Stimulated activated CD8-positive, alpha-beta memory T cell treated with anti-CD3 and anti-CD28 coated beads, Interleukin-15, amount 100 ng/mL, for 48 hours (primary cell): ENCODE measurements at regions not wholly inside any gene's neighbourhood (a gene's known extent, or its start where the extent isn't known, plus 50 kb on each side); places are given as distances from the start of the nearest gene placed in this dataset.

Experiments
- DNase-seq, 2 donors: peaks; one replicate each; pipeline ENCODE4 v3.0.0-alpha.2; 2020; ENCODE audit warnings: low read depth in 2 of 2

GRCh38 chr2:126990605-126991532 is 92.2 kb downstream of the TEX51 start:
- no peak for DNase-seq

GRCh38 chr2:126994340-126994777 is 95.7 kb downstream of the TEX51 start:
- DNase-seq = no peak

DNA sequence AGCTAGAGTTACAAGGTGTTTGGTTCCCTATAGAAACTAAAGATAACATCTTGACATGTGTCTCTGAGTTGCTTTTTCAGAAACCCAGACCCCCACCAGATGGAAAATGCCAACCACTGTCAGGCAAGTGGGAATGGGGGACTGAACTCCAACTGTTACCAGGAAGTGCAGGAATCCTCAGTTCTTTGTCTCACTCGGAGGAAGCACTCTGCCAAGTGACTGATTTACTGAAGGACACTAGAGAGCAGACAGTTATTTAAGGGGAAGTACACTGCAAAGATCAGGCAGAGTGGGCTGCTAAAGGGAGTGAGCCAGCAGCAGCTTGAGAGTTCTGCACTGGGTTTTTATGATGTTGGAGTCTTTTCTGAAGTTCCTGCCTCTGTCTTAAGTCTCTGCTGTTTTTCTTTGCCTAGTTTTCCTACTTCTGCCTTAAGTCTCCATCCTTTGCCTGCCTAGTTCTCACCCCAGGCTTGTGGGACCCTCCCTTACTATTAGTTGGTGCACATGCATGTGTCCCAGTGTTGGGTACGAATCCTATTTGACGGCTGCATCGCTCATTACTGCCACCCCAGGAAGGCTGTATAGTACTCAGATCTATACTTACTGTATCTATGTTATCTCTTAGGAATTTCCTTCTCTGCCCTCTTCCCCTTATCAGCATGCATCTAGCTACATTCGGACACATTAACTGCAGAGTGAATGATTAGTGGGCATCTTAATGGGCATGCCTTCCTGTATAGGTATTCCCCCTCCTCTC is 97.1 kb downstream of the TEX51 start:
- no peak for DNase-seq

GRCh38 chr2:126996378-126996699 is 97.6 kb downstream of the TEX51 start:
- no peak for DNase-seq
